K562 (cell line): ENCODE measurements at regions not wholly inside any gene's neighbourhood (a gene's known extent, or its start where the extent isn't known, plus 50 kb on each side); places are given as distances from the start of the nearest gene placed in this dataset.

ENCODE experiments used
- ATAC-seq: fragments of 200-7000 bp; cut with Tn5 transposase; 3 replicates; pipeline ENCODE4 v1.9.1; 2020; ENCODE audit warnings: moderate library complexity
- BruUV-seq: library from RNA; stranded (reverse); fragments of 400-500 nt; replicated peaks from 2 replicates; lab custom pipeline; 2021; lab: Mats Ljungman, UMichigan
- CTCF ChIA-PET: fragments of 300-600 bp; formaldehyde crosslinking; extraction: SDS; loops from one replicate; lab custom pipeline; 2021; ENCODE audit warnings: low intra/inter-chr PET ratio; lab: Yijun Ruan, JAX
- POLR2A ChIA-PET: fragments of 300-600, 350-650 bp; sonication (Branson Sonifier 250); formaldehyde crosslinking; extraction: SDS; loops from one replicate; lab custom pipeline; 2021; ENCODE audit warnings: antibody characterized with exemption, inconsistent platforms; lab: Yijun Ruan, JAX
- DNase-seq, 4 experiments: peaks; one replicate each; pipeline versions ENCODE4 v3.0.0 to v3.0.0-alpha.2; 2011 to 2018; ENCODE audit warnings: low spot score in 3 of 4, mixed read lengths in 3 of 4; ENCODE audit errors: extremely low read depth in 1 of 4
- FAIRE-seq: peaks from 2 replicates; lab custom pipeline; 2011; peaks lifted over from hg19 to GRCh38; lab: Jason Lieb, UNC
- H2AFZ ChIP-seq: 2 replicates; pipeline ENCODE4 v1.6.0; 2011; ENCODE audit warnings: low read depth, low read length, control low read depth, inconsistent platforms
- H3K27ac ChIP-seq: fragments of 200-600 bp; 3 replicates; pipeline ENCODE4 v1.8.0; 2011; ENCODE audit warnings: low read depth, mild to moderate bottlenecking, control low read depth, inconsistent platforms, low read length, moderate library complexity, mixed read lengths; ENCODE audit errors: extremely low read depth
- H3K27me3 ChIP-seq, 2 experiments: fragments of 300-600 bp in 1 of 2; 2 replicates in 1 of 2; 3 replicates in 1 of 2; pipeline versions ENCODE4 v1.6.0 to v1.8.0; 2011; ENCODE audit warnings: inconsistent platforms in 2 of 2, low read length in 2 of 2, mild to moderate bottlenecking in 1 of 2, mixed read lengths in 1 of 2, moderate library complexity in 1 of 2; ENCODE audit not compliant: control insufficient read depth in 2 of 2, insufficient read depth in 2 of 2
- H3K36me3 ChIP-seq: fragments of 300-600 bp; 3 replicates; pipeline ENCODE4 v1.8.0; 2011; ENCODE audit warnings: mild to moderate bottlenecking, low read length, inconsistent platforms; ENCODE audit not compliant: control insufficient read depth, insufficient read depth
- H3K4me1 ChIP-seq, 2 experiments: fragments of 200-600 bp in 1 of 2; replicated peaks in 1 of 2; 2 replicates in 1 of 2; 3 replicates in 1 of 2; pipeline versions ENCODE4 v1.5.1 to v1.8.0; 2011; ENCODE audit warnings: inconsistent platforms in 2 of 2, low read length in 2 of 2, mild to moderate bottlenecking in 1 of 2, mixed read lengths in 1 of 2, moderate library complexity in 1 of 2; ENCODE audit not compliant: control insufficient read depth in 2 of 2, insufficient read depth in 2 of 2
- H3K4me2 ChIP-seq: 2 replicates; pipeline ENCODE4 v1.6.1; 2011; ENCODE audit warnings: low read length, control low read depth, inconsistent platforms, mixed read lengths; ENCODE audit not compliant: insufficient read depth
- H3K4me3 ChIP-seq: fragments of 200-600 bp; sonication (generic), shearing (Covaris generic); 2 replicates; pipeline ENCODE4 v1.5.1; 2016; ENCODE audit warnings: control low read depth, inconsistent platforms
- H3K79me2 ChIP-seq: fragments of 200-600 bp; 3 replicates; pipeline ENCODE4 v1.8.0; 2011; ENCODE audit warnings: low read length, inconsistent platforms; ENCODE audit not compliant: control insufficient read depth, insufficient read depth
- H3K9ac ChIP-seq, 2 experiments: 2 replicates each; pipeline versions ENCODE4 v1.6.0 to v1.6.1; 2011; ENCODE audit warnings: low read depth in 2 of 2, low read length in 2 of 2, control low read depth in 1 of 2, inconsistent platforms in 1 of 2, mild to moderate bottlenecking in 1 of 2, mixed read lengths in 1 of 2; ENCODE audit not compliant: insufficient read depth in 1 of 2
- H3K9me1 ChIP-seq: one replicate; pipeline ENCODE4 v1.6.0; 2011; ENCODE audit warnings: inconsistent platforms, mild to moderate bottlenecking, low read length, moderate library complexity; ENCODE audit not compliant: control insufficient read depth, insufficient read depth
- H3K9me3 ChIP-seq: replicated peaks from 2 replicates; pipeline ENCODE4 v1.5.1; 2011; ENCODE audit warnings: low read depth, low read length, inconsistent platforms; ENCODE audit not compliant: control insufficient read depth, insufficient read depth
- H4K20me1 ChIP-seq: replicated peaks from 2 replicates; pipeline ENCODE4 v1.6.1; 2011; ENCODE audit warnings: low read length, inconsistent platforms, mixed read lengths; ENCODE audit not compliant: control insufficient read depth, insufficient read depth
- DEAF1 ChIP-seq: fragments of 450-650 bp; formaldehyde crosslinking; IDR thresholded peaks from 2 replicates; pipeline ENCODE4 v1.4.0; 2020; ENCODE audit warnings: mild to moderate bottlenecking, moderate library complexity
- HBP1 ChIP-seq: fragments of 450-650 bp; formaldehyde crosslinking; IDR thresholded peaks from 2 replicates; pipeline ENCODE4 v1.4.0; 2022; ENCODE audit warnings: missing genetic modification characterization
- MAX ChIP-seq: sonication (generic); formaldehyde crosslinking; IDR thresholded peaks from 2 replicates; pipeline ENCODE4 v1.9.0; 2022; ENCODE audit warnings: mild to moderate bottlenecking, missing genetic modification reagents
- SIN3B ChIP-seq: fragments of 450-650 bp; IDR thresholded peaks from 2 replicates; pipeline ENCODE4 v1.6.1; 2017; ENCODE audit warnings: low read depth, mild to moderate bottlenecking, moderate library complexity
- SIX5 ChIP-seq, 2 experiments: IDR thresholded peaks; 2 replicates each; pipeline ENCODE4 v1.6.1; 2011; ENCODE audit warnings: low read length in 2 of 2, borderline replicate concordance in 1 of 2, low read depth in 1 of 2, mild to moderate bottlenecking in 1 of 2, moderate library complexity in 1 of 2; ENCODE audit not compliant: insufficient read depth in 1 of 2
- ZNF184 ChIP-seq: sonication (generic); formaldehyde crosslinking; IDR thresholded peaks from 2 replicates; pipeline ENCODE4 v1.5.0; 2020; ENCODE audit warnings: missing genetic modification reagents
- ZNF445 ChIP-seq: fragments of 250-450 bp; sonication (Bioruptor Pico); IDR thresholded peaks from 2 replicates; pipeline ENCODE4 v1.4.0; 2020; ENCODE audit warnings: low read depth, mild to moderate bottlenecking, moderate library complexity
- ZNF695 ChIP-seq: fragments of 450-650 bp; formaldehyde crosslinking; IDR thresholded peaks from 2 replicates; pipeline ENCODE4 v1.4.0; 2020; ENCODE audit warnings: mild to moderate bottlenecking, moderate library complexity
- WGBS: fragments of 100-300 bp; shearing (Covaris generic); methylation state at CpG from one replicate; pipeline ENCODE4 v1.1.6; 2016; ENCODE audit warnings: low coverage, mixed read lengths; ENCODE audit not compliant: insufficient coverage; ENCODE audit errors: missing lambda C conversion rate; 5-methylcytosine and 5-hydroxymethylcytosine counted together
- in situ Hi-C: fragments of 300-500 bp; cut with MboI; formaldehyde crosslinking; loops from 4 replicates; pipeline ENCODE4 v1.15.0; 2018; ENCODE audit warnings: inconsistent platforms, mixed read lengths
- intact Hi-C: fragments of 100-400 bp; cut with micrococcal nuclease; formaldehyde crosslinking; loops from 2 replicates; pipeline ENCODE4 v1.14.2; 2022

GRCh38 chr14:35234012-35234805 is 58.0 kb upstream of the PSMA6 start:
- DNase-seq (no peak), FAIRE-seq (no peak), ATAC-seq (no peak)
- Histone ChIP-seq H3K79me2 (no peaks in the 10 kb centered on the region), H3K27me3 (no peaks in the 10 kb centered on the region), H2AFZ (no peak overlapping the region), H4K20me1 (no peaks in the 10 kb centered on the region), H3K4me3 (no peak overlapping the region), H3K4me2 (no peak overlapping the region), H3K9me1 (no peaks in the 10 kb centered on the region), H3K36me3 (no peaks in the 10 kb centered on the region), H3K9ac (no peak overlapping the region), H3K27ac (no peak overlapping the region), H3K9me3 (no peaks in the 10 kb centered on the region), H3K4me1 (no peaks in the 10 kb centered on the region)
- POLR2A ChIA-PET = no interaction called here
- BruUV-seq = no TSS peak
- CTCF ChIA-PET = no interaction called here
- intact Hi-C loops (no loop called here), in situ Hi-C loops (loop anchor here (10.0 kb wide), 1 partner anchor 461 kb away; no protein-coding TSS in a partner anchor)
- TF ChIP-seq MAX (CRISPR knock-in tag) (no peak), ZNF184 (CRISPR knock-in tag) (no peak), HBP1 (no peak), DEAF1 (no peak), ZNF445 (CRISPR knock-in tag) (no peak), SIX5 (IDR thresholded peaks at IDR 0.05; ENCODE audit: borderline replicate concordance in 1 of 2, insufficient read depth in 1 of 2, low read depth in 1 of 2, low read length in 2 of 2) (no peak), ZNF695 (no peak), SIN3B (no peak)
- 63% methylated on average over 6 of the region's 6 CpGs for WGBS
